ENCODE measurements at regions not wholly inside any gene's neighbourhood (a gene's known extent, or its start where the extent isn't known, plus 50 kb on each side); places are given as distances from the start of the nearest gene placed in this dataset.

DNA sequence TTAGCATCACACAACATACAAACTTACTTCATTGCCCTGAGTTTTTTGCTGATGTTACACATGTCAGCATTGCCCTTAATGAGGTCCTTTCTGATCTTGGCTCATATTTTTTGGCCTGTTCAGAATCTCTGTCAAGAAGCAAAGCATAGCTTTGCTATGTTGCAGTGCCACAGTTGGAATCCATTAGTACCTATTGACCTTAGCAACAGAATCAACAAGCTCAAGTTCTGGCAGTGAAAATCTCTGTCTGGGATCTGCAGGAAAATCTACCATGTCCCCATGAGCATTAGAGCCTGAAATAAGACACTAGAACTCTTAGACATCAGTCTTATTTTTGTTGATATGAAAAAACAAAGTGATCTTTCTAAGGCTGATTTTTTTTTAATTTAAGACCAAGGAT lies 105.6 kb upstream of the FHL2 start:
- TF ChIP-seq, protein P1, sequence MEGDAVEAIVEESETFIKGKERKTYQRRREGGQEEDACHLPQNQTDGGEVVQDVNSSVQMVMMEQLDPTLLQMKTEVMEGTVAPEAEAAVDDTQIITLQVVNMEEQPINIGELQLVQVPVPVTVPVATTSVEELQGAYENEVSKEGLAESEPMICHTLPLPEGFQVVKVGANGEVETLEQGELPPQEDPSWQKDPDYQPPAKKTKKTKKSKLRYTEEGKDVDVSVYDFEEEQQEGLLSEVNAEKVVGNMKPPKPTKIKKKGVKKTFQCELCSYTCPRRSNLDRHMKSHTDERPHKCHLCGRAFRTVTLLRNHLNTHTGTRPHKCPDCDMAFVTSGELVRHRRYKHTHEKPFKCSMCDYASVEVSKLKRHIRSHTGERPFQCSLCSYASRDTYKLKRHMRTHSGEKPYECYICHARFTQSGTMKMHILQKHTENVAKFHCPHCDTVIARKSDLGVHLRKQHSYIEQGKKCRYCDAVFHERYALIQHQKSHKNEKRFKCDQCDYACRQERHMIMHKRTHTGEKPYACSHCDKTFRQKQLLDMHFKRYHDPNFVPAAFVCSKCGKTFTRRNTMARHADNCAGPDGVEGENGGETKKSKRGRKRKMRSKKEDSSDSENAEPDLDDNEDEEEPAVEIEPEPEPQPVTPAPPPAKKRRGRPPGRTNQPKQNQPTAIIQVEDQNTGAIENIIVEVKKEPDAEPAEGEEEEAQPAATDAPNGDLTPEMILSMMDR (tag by site-specific recombination; IDR thresholded peaks at IDR 0.05), result no peak
- TF ChIP-seq BCL11A (tag by site-specific recombination; IDR thresholded peaks at IDR 0.05; ENCODE audit: low read depth) (no peak), TCF7L2 (IDR thresholded peaks at IDR 0.05; ENCODE audit: borderline replicate concordance, low read depth, low read length) (no peak), ZNF473 (tag by site-specific recombination; IDR thresholded peaks at IDR 0.05) (no peak), KLF10 (tag by site-specific recombination; IDR thresholded peaks at IDR 0.05) (no peak), PRDM1 (tag by site-specific recombination; IDR thresholded peaks at IDR 0.05) (no peak), GLIS1 (tag by site-specific recombination; IDR thresholded peaks at IDR 0.05) (no peak), ZBTB1 (tag by site-specific recombination; IDR thresholded peaks at IDR 0.05) (no peak), ZNF354C (tag by site-specific recombination; IDR thresholded peaks at IDR 0.05; ENCODE audit: borderline replicate concordance, low read depth) (no peak), ZBTB20 (tag by site-specific recombination; IDR thresholded peaks at IDR 0.05) (no peak)
- TF ChIP-seq, protein P2, sequence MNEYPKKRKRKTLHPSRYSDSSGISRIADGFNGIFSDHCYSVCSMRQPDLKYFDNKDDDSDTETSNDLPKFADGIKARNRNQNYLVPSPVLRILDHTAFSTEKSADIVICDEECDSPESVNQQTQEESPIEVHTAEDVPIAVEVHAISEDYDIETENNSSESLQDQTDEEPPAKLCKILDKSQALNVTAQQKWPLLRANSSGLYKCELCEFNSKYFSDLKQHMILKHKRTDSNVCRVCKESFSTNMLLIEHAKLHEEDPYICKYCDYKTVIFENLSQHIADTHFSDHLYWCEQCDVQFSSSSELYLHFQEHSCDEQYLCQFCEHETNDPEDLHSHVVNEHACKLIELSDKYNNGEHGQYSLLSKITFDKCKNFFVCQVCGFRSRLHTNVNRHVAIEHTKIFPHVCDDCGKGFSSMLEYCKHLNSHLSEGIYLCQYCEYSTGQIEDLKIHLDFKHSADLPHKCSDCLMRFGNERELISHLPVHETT (tag by site-specific recombination; IDR thresholded peaks at IDR 0.05), result no peak
